ENCODE measurements at regions not wholly inside any gene's neighbourhood (a gene's known extent, or its start where the extent isn't known, plus 50 kb on each side); places are given as distances from the start of the nearest gene placed in this dataset.

- Histone ChIP-seq H2BK20ac (ENCODE audit: low read depth, low read length) (no peak overlapping the region), H4K91ac (ENCODE audit: insufficient read depth, low read depth, low read length) (no peak overlapping the region), H3K36me3 (ENCODE audit: control insufficient read depth, insufficient read depth, low read length) (no peaks in the 10 kb centered on the region), H3K9me1 (ENCODE audit: insufficient read depth, low read length) (no peaks in the 10 kb centered on the region), H2AFZ (replicated peaks; ENCODE audit: low read length, poor library complexity) (no peak overlapping the region), H4K8ac (ENCODE audit: low read depth in 2 of 2, low read length in 2 of 2) (no peak overlapping the region), H3K79me1 (ENCODE audit: low read depth in 1 of 2, low read length in 2 of 2) (no peaks in the 10 kb centered on the region), H3K4me3 (ENCODE audit: insufficient read depth, low read depth, low read length) (no peak overlapping the region), H3K9me3 (ENCODE audit: control insufficient read depth, insufficient read depth, low read length) (peaks cover 10% of the 10 kb centered on the region), H2AK9ac (replicated peaks; ENCODE audit: low read depth, low read length, poor library complexity) (no peak overlapping the region), H3K27ac (ENCODE audit: insufficient read depth, low read length) (no peak overlapping the region), H3K14ac (replicated peaks; ENCODE audit: low read depth, low read length) (no peak overlapping the region), H3K56ac (ENCODE audit: extremely low read depth, insufficient read depth, low read length) (no peak overlapping the region), H4K20me1 (ENCODE audit: insufficient read depth, low read length) (no peaks in the 10 kb centered on the region), H3K9ac (ENCODE audit: low read depth, low read length) (no peak overlapping the region), H3K18ac (ENCODE audit: low read depth, low read length) (no peak overlapping the region), H4K5ac (ENCODE audit: low read depth, low read length) (no peak overlapping the region), H3K4me1 (ENCODE audit: control insufficient read depth, insufficient read depth, low read length) (peaks cover 4% of the 10 kb centered on the region; the same call in 1 of the 2 replicates), H2AK5ac (ENCODE audit: low read depth, low read length) (no peak overlapping the region), H3K4me2 (ENCODE audit: low read depth, low read length) (no peak overlapping the region), H3K23ac (ENCODE audit: low read depth, low read length) (no peak overlapping the region), H2BK5ac (ENCODE audit: low read depth, low read length, poor library complexity, severe bottlenecking) (no peak overlapping the region), H3K4ac (ENCODE audit: low read depth, low read length) (no peak overlapping the region), H3K27me3 (ENCODE audit: control insufficient read depth, insufficient read depth, low read length) (no peaks in the 10 kb centered on the region), H2BK120ac (ENCODE audit: low read depth, low read length) (no peak overlapping the region), H2BK15ac (ENCODE audit: low read depth, low read length) (no peak overlapping the region)
- no TSS peak for BruUV-seq (replicated peaks)
- ChIA-PET CTCF (no interaction called here), POLR2A (ENCODE audit: unreplicated experiment) (no interaction called here)
- TF ChIP-seq MAZ (IDR thresholded peaks at IDR 0.05; ENCODE audit: borderline replicate concordance, low read depth, low read length) (no peak), BHLHE40 (IDR thresholded peaks at IDR 0.05; ENCODE audit: low read depth, low read length) (no peak), FOS (IDR thresholded peaks at IDR 0.05; ENCODE audit: low read depth, low read length) (no peak)
- in situ Hi-C loops (cut with MboI; ENCODE audit: low sequenced_read_pairs) = no loop called here
- WGBS, 2 experiments (ENCODE audit: extremely low coverage in 2 of 2, insufficient read length in 1 of 2) = no CpG with 5 or more reads among the region's 6 CpGs
- no peak for ATAC-seq (ENCODE audit: low read depth)
- dilution Hi-C loops (cut with HindIII; ENCODE audit: low sequenced_read_pairs, unreplicated experiment) = no loop called here
- intact Hi-C loops (cut with micrococcal nuclease) = no loop called here
- no peak for DNase-seq
Measured at GRCh38 chr11:104490182-104490581, 326.2 kb upstream of the PDGFD start.

All from IMR-90 (cell line).